SK-N-SH (cell line): ENCODE measurements at regions not wholly inside any gene's neighbourhood (a gene's known extent, or its start where the extent isn't known, plus 50 kb on each side); places are given as distances from the start of the nearest gene placed in this dataset.
A peak's percentile ranks its signal among the peaks of the same experiment; 100 is the strongest.

Experiments used
- CTCF ChIA-PET: fragments of 300-600, 350-600 bp; formaldehyde crosslinking; extraction: SDS; loops from one replicate; lab custom pipeline; 2021; lab: Yijun Ruan, JAX
- POLR2A ChIA-PET: fragments of 350-600 bp; sonication (Branson Sonifier 250); formaldehyde crosslinking; extraction: SDS; loops from one replicate; lab custom pipeline; 2020; ENCODE audit warnings: antibody characterized with exemption, inconsistent platforms; lab: Yijun Ruan, JAX
- DNase-seq: peaks from one replicate; pipeline ENCODE4 v3.0.0; 2012
- H2AFZ ChIP-seq: fragments of 200-600 bp; sonication (generic); 2 replicates; pipeline ENCODE4 v1.8.1; 2016; ENCODE audit warnings: antibody characterized with exemption, mild to moderate bottlenecking, low read depth
- H3F3A ChIP-seq: fragments of 200-600 bp; sonication (generic); replicated peaks from 2 replicates; pipeline ENCODE3; 2016; ENCODE audit warnings: antibody characterized with exemption, mild to moderate bottlenecking; ENCODE audit not compliant: insufficient read depth
- H3K27ac ChIP-seq, 2 experiments: fragments of 200-500 bp in 1 of 2; fragments of 200-600 bp in 1 of 2; sonication (Bioruptor generic) in 1 of 2; sonication (generic), shearing (Covaris generic) in 1 of 2; 2 replicates each; pipeline versions ENCODE4 v1.5.1 to v1.6.1; 2014 to 2016; ENCODE audit warnings: low read depth in 2 of 2, inconsistent platforms in 1 of 2, low read length in 1 of 2, mild to moderate bottlenecking in 1 of 2, mixed read lengths in 1 of 2
- H3K27me3 ChIP-seq: fragments of 200-600 bp; sonication (generic), shearing (Covaris generic); 2 replicates; pipeline ENCODE4 v1.6.1; 2016; ENCODE audit warnings: mixed run types; ENCODE audit not compliant: insufficient read depth
- H3K36me3 ChIP-seq, 2 experiments: fragments of 200-500 bp in 1 of 2; fragments of 200-600 bp in 1 of 2; sonication (Bioruptor generic) in 1 of 2; sonication (generic) in 1 of 2; replicated peaks in 1 of 2; 2 replicates each; pipeline versions ENCODE3 to v1.5.1; 2014 to 2016; ENCODE audit warnings: low read length in 1 of 2, mild to moderate bottlenecking in 1 of 2; ENCODE audit not compliant: insufficient read depth in 2 of 2, control insufficient read depth in 1 of 2
- H3K4me1 ChIP-seq, 2 experiments: fragments of 200-500 bp in 1 of 2; fragments of 200-600 bp in 1 of 2; sonication (Bioruptor generic) in 1 of 2; sonication (generic), shearing (Covaris generic) in 1 of 2; 2 replicates each; pipeline versions ENCODE4 v1.5.1 to v1.6.1; 2014 to 2016; ENCODE audit warnings: low read depth in 1 of 2, low read length in 1 of 2, mixed run types in 1 of 2; ENCODE audit not compliant: insufficient read depth in 2 of 2, control insufficient read depth in 1 of 2
- H3K4me2 ChIP-seq: fragments of 200-600 bp; sonication (generic), shearing (Covaris generic); 2 replicates; pipeline ENCODE4 v1.6.1; 2017; ENCODE audit warnings: mixed run types
- H3K4me3 ChIP-seq, 2 experiments: fragments of 200-500 bp in 1 of 2; fragments of 200-600 bp in 1 of 2; sonication (Bioruptor generic) in 1 of 2; sonication (generic), shearing (Covaris generic) in 1 of 2; 2 replicates each; pipeline versions ENCODE4 v1.5.1 to v1.8.1; 2014 to 2016; ENCODE audit warnings: low read depth in 2 of 2, inconsistent platforms in 1 of 2, low read length in 1 of 2, mild to moderate bottlenecking in 1 of 2, mixed read lengths in 1 of 2, moderate library complexity in 1 of 2
- H3K79me2 ChIP-seq: fragments of 200-600 bp; sonication (generic); 2 replicates; pipeline ENCODE4 v1.8.1; 2017; ENCODE audit warnings: mild to moderate bottlenecking; ENCODE audit not compliant: insufficient read depth
- H3K9ac ChIP-seq: fragments of 200-600 bp; sonication (generic); 2 replicates; pipeline ENCODE4 v1.6.1; 2017; ENCODE audit warnings: mixed run types
- H3K9me2 ChIP-seq: fragments of 200-600 bp; sonication (generic); 2 replicates; pipeline ENCODE4 v1.6.1; 2017; ENCODE audit warnings: mixed run types
- H3K9me3 ChIP-seq: fragments of 200-600 bp; sonication (generic); 2 replicates; pipeline ENCODE4 v1.6.1; 2017; ENCODE audit warnings: mixed run types, mild to moderate bottlenecking, moderate library complexity
- H4K20me1 ChIP-seq: fragments of 200-600 bp; sonication (generic); 2 replicates; pipeline ENCODE4 v1.6.1; 2017; ENCODE audit warnings: mild to moderate bottlenecking, mixed run types; ENCODE audit not compliant: insufficient read depth
- CHD2 ChIP-seq: fragments of 150-350 bp; IDR thresholded peaks from 2 replicates; pipeline ENCODE4 v1.6.1; 2018; ENCODE audit warnings: low read length; ENCODE audit not compliant: partially characterized antibody
- CTCF ChIP-seq: fragments of 200-600 bp; sonication (generic); IDR thresholded peaks from 2 replicates; pipeline ENCODE4 v1.6.1; 2017; ENCODE audit warnings: antibody characterized with exemption, mild to moderate bottlenecking, moderate library complexity
- ELF1 ChIP-seq: IDR thresholded peaks from 2 replicates; pipeline ENCODE4 v1.4.0; 2012
- EZH2phosphoT487 ChIP-seq: fragments of 200-600 bp; sonication (generic); IDR thresholded peaks from 2 replicates; pipeline ENCODE4 v1.6.1; 2017; ENCODE audit warnings: low read depth, mixed run types, mild to moderate bottlenecking, antibody characterized with exemption, moderate library complexity, borderline replicate concordance
- FOXJ3 ChIP-seq: sonication (generic); formaldehyde crosslinking; IDR thresholded peaks from 2 replicates; pipeline ENCODE4 v1.5.1; 2020; ENCODE audit warnings: mild to moderate bottlenecking, missing genetic modification reagents
- FOXM1 ChIP-seq: IDR thresholded peaks from 2 replicates; pipeline ENCODE4 v1.4.0; 2012; ENCODE audit warnings: low read depth, mild to moderate bottlenecking
- GABPA ChIP-seq: IDR thresholded peaks from 2 replicates; pipeline ENCODE4 v1.4.0; 2012; ENCODE audit warnings: low read depth, mild to moderate bottlenecking
- GATA2 ChIP-seq: sonication (generic); formaldehyde crosslinking; IDR thresholded peaks from 2 replicates; pipeline ENCODE4 v1.5.0; 2020; ENCODE audit warnings: mild to moderate bottlenecking, missing genetic modification reagents
- MXI1 ChIP-seq: IDR thresholded peaks from 2 replicates; pipeline ENCODE4 v1.6.1; 2012; ENCODE audit warnings: mild to moderate bottlenecking, low read depth, low read length, improper control_type of control experiment
- NRF1 ChIP-seq: IDR thresholded peaks from 2 replicates; pipeline ENCODE4 v1.6.1; 2012; ENCODE audit warnings: low read depth, mild to moderate bottlenecking, low read length
- PBX3 ChIP-seq: IDR thresholded peaks from 2 replicates; pipeline ENCODE4; 2012
- POLR2AphosphoS5 ChIP-seq: IDR thresholded peaks from 2 replicates; pipeline ENCODE4 v1.6.1; 2012; ENCODE audit warnings: low read depth, low read length
- RCOR1 ChIP-seq: fragments of 150-350 bp; IDR thresholded peaks from 2 replicates; pipeline ENCODE4 v1.6.1; 2017; ENCODE audit warnings: antibody characterized with exemption, low read length
- RXRA ChIP-seq: IDR thresholded peaks from 2 replicates; pipeline ENCODE4 v1.4.0; 2012; ENCODE audit warnings: low read depth, mild to moderate bottlenecking, borderline replicate concordance
- SIN3A ChIP-seq: IDR thresholded peaks from 2 replicates; pipeline ENCODE4 v1.6.1; 2012; ENCODE audit warnings: low read depth, mild to moderate bottlenecking, low read length, moderate library complexity, borderline replicate concordance
- SMC3 ChIP-seq: IDR thresholded peaks from 2 replicates; pipeline ENCODE4 v1.6.1; 2012; ENCODE audit warnings: low read depth, low read length, improper control_type of control experiment
- TAF1 ChIP-seq: IDR thresholded peaks from 2 replicates; pipeline ENCODE4 v1.6.1; 2012; ENCODE audit warnings: low read depth, mild to moderate bottlenecking, low read length, moderate library complexity, borderline replicate concordance
- TEAD4 ChIP-seq: IDR thresholded peaks from 2 replicates; pipeline ENCODE4 v1.4.0; 2012; ENCODE audit warnings: mild to moderate bottlenecking, borderline replicate concordance; ENCODE audit not compliant: insufficient read depth
- USF2 ChIP-seq: fragments of 150-350 bp; IDR thresholded peaks from 2 replicates; pipeline ENCODE4 v1.6.1; 2017; ENCODE audit warnings: antibody characterized with exemption, low read length, low read depth, borderline replicate concordance
- YY1 ChIP-seq: IDR thresholded peaks from 2 replicates; pipeline ENCODE4 v1.4.0; 2012; ENCODE audit warnings: low read depth, mild to moderate bottlenecking
- ZBTB33 ChIP-seq: IDR thresholded peaks from 2 replicates; pipeline ENCODE4 v1.4.0; 2012; ENCODE audit warnings: low read depth, borderline replicate concordance
- WGBS: methylation state at CpG from one replicate; pipeline ENCODE4 v1.1.6; 2017; ENCODE audit warnings: low lambda C conversion rate; 5-methylcytosine and 5-hydroxymethylcytosine counted together

GRCh38 chr1:55768327-55768952 is 553.3 kb upstream of the USP24 start (continued):
- no peak for TF ChIP-seq ZBTB33
- TF ChIP-seq CHD2: peak; percentile 63
- TF ChIP-seq GATA2: peak; percentile 62
- no peak for TF ChIP-seq RXRA
- TF ChIP-seq EZH2phosphoT487: no peak
- no peak for TF ChIP-seq TEAD4
- TF ChIP-seq CTCF: no peak

- Histone ChIP-seq H3K27me3 (no peaks in the 10 kb centered on the region), H3K9ac (no peak overlapping the region), H3K4me1 (peaks cover 0 to 24% of the 10 kb centered on the region in 2 experiments; a peak in 2 of 4 replicates), H4K20me1 (no peaks in the 10 kb centered on the region), H3K27ac (peak overlapping the region in 1 of 2 experiments; percentile 100; a peak in 2 of 4 replicates), H3K4me3 (no peak overlapping the region), H3K4me2 (no peak overlapping the region), H3K36me3 (no peaks in the 10 kb centered on the region), H3K9me2 (no peaks in the 10 kb centered on the region), H3F3A (no peaks in the 10 kb centered on the region), H3K9me3 (no peaks in the 10 kb centered on the region), H2AFZ (no peak overlapping the region), H3K79me2 (no peaks in the 10 kb centered on the region)
- ChIA-PET CTCF (interaction anchor here (0.7 to 1.6 kb wide), 4 partner anchors 182 to 818 kb away, joined by 3 to 4 read pairs (median 3); no protein-coding TSS in a partner anchor), POLR2A (no interaction called here)
- 73% methylated on average over 3 of the region's 3 CpGs for WGBS
- TF ChIP-seq SMC3 (no peak), GATA2 (no peak), FOXJ3 (no peak), YY1 (no peak), FOXM1 (no peak), NRF1 (no peak), CTCF (no peak), ELF1 (no peak), RXRA (no peak), USF2 (no peak), POLR2AphosphoS5 (no peak), GABPA (no peak), MXI1 (no peak), PBX3 (no peak), EZH2phosphoT487 (no peak), SIN3A (no peak), CHD2 (no peak), RCOR1 (no peak), TAF1 (no peak)
- DNase-seq: no peak
Measured at GRCh38 chr1:55767171-55767570, 552.0 kb upstream of the USP24 start.
